ENCODE measurements at regions not wholly inside any gene's neighbourhood (a gene's known extent, or its start where the extent isn't known, plus 50 kb on each side); places are given as distances from the start of the nearest gene placed in this dataset.

GRCh38 chr1:37135032-37135431, 100.7 kb upstream of the GRIK3 start:
- H3K36me3 ChIP-seq (ENCODE audit: control insufficient read depth, insufficient read depth, low read length), result no peaks in the 10 kb centered on the region
- TF ChIP-seq CTCF (IDR thresholded peaks at IDR 0.05; ENCODE audit: insufficient read depth, low read length, severe bottlenecking), result no peak
- H3K27me3 ChIP-seq (ENCODE audit: control insufficient read depth, insufficient read depth, low read length), result no peaks in the 10 kb centered on the region
- FAIRE-seq (no peak), DNase-seq (ENCODE audit: low read depth) (no peak)
- H3K4me3 ChIP-seq (ENCODE audit: low read depth, low read length), result no peak overlapping the region

GRCh38 chr1:37137014-37137413, 102.7 kb upstream of the GRIK3 start:
- Histone ChIP-seq H3K36me3 (ENCODE audit: control insufficient read depth, insufficient read depth, low read length) (no peaks in the 10 kb centered on the region), H3K27me3 (ENCODE audit: control insufficient read depth, insufficient read depth, low read length) (no peaks in the 10 kb centered on the region), H3K4me3 (ENCODE audit: low read depth, low read length) (no peak overlapping the region)
- no peak for DNase-seq (ENCODE audit: low read depth)
- FAIRE-seq, result no peak
- TF ChIP-seq CTCF (IDR thresholded peaks at IDR 0.05; ENCODE audit: insufficient read depth, low read length, severe bottlenecking), result no peak

- FAIRE-seq, result no peak
- H3K27me3 ChIP-seq (ENCODE audit: control insufficient read depth, insufficient read depth, low read length), result no peaks in the 10 kb centered on the region
Observed at GRCh38 chr1:37137601-37138000, 103.3 kb upstream of the GRIK3 start.

GRCh38 chr1:37143800-37144199, 109.5 kb upstream of the GRIK3 start:
- no peaks in the 10 kb centered on the region for H3K36me3 ChIP-seq (ENCODE audit: control insufficient read depth, insufficient read depth, low read length)
- no peak for TF ChIP-seq CTCF (IDR thresholded peaks at IDR 0.05; ENCODE audit: insufficient read depth, low read length, severe bottlenecking)
- H3K27me3 ChIP-seq (ENCODE audit: control insufficient read depth, insufficient read depth, low read length), result no peaks in the 10 kb centered on the region
- H3K4me3 ChIP-seq (ENCODE audit: low read depth, low read length), result no peak overlapping the region
- FAIRE-seq (no peak), DNase-seq (ENCODE audit: low read depth) (no peak)

More at GRCh38 chr1:37137601-37138000, 103.3 kb upstream of the GRIK3 start:
- Histone ChIP-seq H3K36me3 (ENCODE audit: control insufficient read depth, insufficient read depth, low read length) (no peaks in the 10 kb centered on the region), H3K4me3 (ENCODE audit: low read depth, low read length) (no peak overlapping the region)
- no peak for DNase-seq (ENCODE audit: low read depth)
- TF ChIP-seq CTCF (IDR thresholded peaks at IDR 0.05; ENCODE audit: insufficient read depth, low read length, severe bottlenecking), result no peak

- FAIRE-seq (no peak), DNase-seq (ENCODE audit: low read depth) (no peak)
- Histone ChIP-seq H3K27me3 (ENCODE audit: control insufficient read depth, insufficient read depth, low read length) (no peaks in the 10 kb centered on the region), H3K36me3 (ENCODE audit: control insufficient read depth, insufficient read depth, low read length) (no peaks in the 10 kb centered on the region), H3K4me3 (ENCODE audit: low read depth, low read length) (no peak overlapping the region)
- no peak for TF ChIP-seq CTCF (IDR thresholded peaks at IDR 0.05; ENCODE audit: insufficient read depth, low read length, severe bottlenecking)
Observed at GRCh38 chr1:37146071-37146470, 111.8 kb upstream of the GRIK3 start.

- Histone ChIP-seq H3K36me3 (ENCODE audit: control insufficient read depth, insufficient read depth, low read length) (no peaks in the 10 kb centered on the region), H3K27me3 (ENCODE audit: control insufficient read depth, insufficient read depth, low read length) (no peaks in the 10 kb centered on the region), H3K4me3 (ENCODE audit: low read depth, low read length) (no peak overlapping the region)
- no peak for TF ChIP-seq CTCF (IDR thresholded peaks at IDR 0.05; ENCODE audit: insufficient read depth, low read length, severe bottlenecking)
- no peak for FAIRE-seq
- DNase-seq (ENCODE audit: low read depth), result no peak
Observed at GRCh38 chr1:37147392-37147831, 113.1 kb upstream of the GRIK3 start.
